Hepatocyte (in vitro differentiated cells): ENCODE measurements at regions not wholly inside any gene's neighbourhood (a gene's known extent, or its start where the extent isn't known, plus 50 kb on each side); places are given as distances from the start of the nearest gene placed in this dataset.

Source experiments
- DNase-seq: peaks from one replicate; pipeline ENCODE4 v3.0.0-alpha.2; 2016; ENCODE audit warnings: low spot score
- H2AFZ ChIP-seq: fragments of 200-600 bp; sonication (generic); 2 replicates; pipeline ENCODE4 v1.6.0; 2016; ENCODE audit warnings: antibody characterized with exemption, mild to moderate bottlenecking
- H3K27ac ChIP-seq: fragments of 200-600 bp; sonication (generic); 2 replicates; pipeline ENCODE4 v1.5.1; 2016; ENCODE audit warnings: mild to moderate bottlenecking
- H3K27me3 ChIP-seq: fragments of 200-600 bp; sonication (generic); 2 replicates; pipeline ENCODE4 v1.6.1; 2016
- H3K36me3 ChIP-seq: fragments of 200-600 bp; sonication (generic); replicated peaks from 2 replicates; pipeline ENCODE4 v1.5.1; 2016; ENCODE audit warnings: low read depth; ENCODE audit not compliant: insufficient read depth
- H3K4me1 ChIP-seq: fragments of 200-600 bp; sonication (generic); 2 replicates; pipeline ENCODE4 v1.5.1; 2016; ENCODE audit warnings: mild to moderate bottlenecking, moderate library complexity; ENCODE audit not compliant: insufficient read depth
- H3K4me2 ChIP-seq: fragments of 200-600 bp; sonication (generic); 2 replicates; pipeline ENCODE4 v1.6.0; 2016
- H3K4me3 ChIP-seq: fragments of 200-600 bp; sonication (generic); 2 replicates; pipeline ENCODE4 v1.5.1; 2016; ENCODE audit warnings: mild to moderate bottlenecking
- H3K79me2 ChIP-seq: fragments of 200-600 bp; sonication (generic); 2 replicates; pipeline ENCODE4 v1.6.0; 2017; ENCODE audit warnings: mild to moderate bottlenecking
- H3K9me2 ChIP-seq: fragments of 200-600 bp; sonication (generic); replicated peaks from 2 replicates; pipeline ENCODE4 v1.6.0; 2017; ENCODE audit warnings: mild to moderate bottlenecking; ENCODE audit not compliant: insufficient read depth
- H3K9me3 ChIP-seq: fragments of 200-600 bp; sonication (generic); 2 replicates; pipeline ENCODE4 v1.5.1; 2016; ENCODE audit warnings: low read depth, mild to moderate bottlenecking
- H4K20me1 ChIP-seq: fragments of 200-600 bp; sonication (generic); 2 replicates; pipeline ENCODE4 v1.6.0; 2016; ENCODE audit warnings: mild to moderate bottlenecking; ENCODE audit not compliant: insufficient read depth, poor library complexity, severe bottlenecking
- EZH2 ChIP-seq: fragments of 200-600 bp; sonication (generic); IDR thresholded peaks from 2 replicates; pipeline ENCODE4 v1.6.1; 2016; ENCODE audit warnings: antibody characterized with exemption, mild to moderate bottlenecking, borderline replicate concordance
- EZH2phosphoT487 ChIP-seq: fragments of 200-600 bp; sonication (generic); IDR thresholded peaks from one replicate; pipeline ENCODE4 v1.6.1; 2018; ENCODE audit warnings: antibody characterized with exemption, mild to moderate bottlenecking, low read depth, moderate library complexity; ENCODE audit not compliant: unreplicated experiment, severe bottlenecking
- WGBS: methylation state at CpG from one replicate; pipeline ENCODE4 v1.1.6; 2016; ENCODE audit warnings: low lambda C conversion rate; ENCODE audit errors: missing lambda C conversion rate; 5-methylcytosine and 5-hydroxymethylcytosine counted together
- TF ChIP-seq, protein P1 (sequence below): fragments of 200-600 bp; sonication (generic); IDR thresholded peaks from 2 replicates; pipeline ENCODE4 v1.5.1; 2016; ENCODE audit warnings: antibody characterized with exemption, mild to moderate bottlenecking; ENCODE audit not compliant: poor library complexity

GRCh38 chr2:41829052-41829451, 218.8 kb upstream of the PKDCC start:
- no peak overlapping the region for H3K4me3 ChIP-seq
- H2AFZ ChIP-seq: no peak overlapping the region
- no peaks in the 10 kb centered on the region for H3K9me3 ChIP-seq
- no peak for DNase-seq
- no peaks in the 10 kb centered on the region for H3K9me2 ChIP-seq
- H3K27me3 ChIP-seq: no peaks in the 10 kb centered on the region
- H3K4me2 ChIP-seq: no peak overlapping the region
- no peak overlapping the region for H3K27ac ChIP-seq
- 59% methylated on average over 1 of the region's 1 CpG for WGBS
- H4K20me1 ChIP-seq: no peaks in the 10 kb centered on the region
- peaks cover 11% of the 10 kb centered on the region for H3K4me1 ChIP-seq
- no peaks in the 10 kb centered on the region for H3K79me2 ChIP-seq
- H3K36me3 ChIP-seq: no peaks in the 10 kb centered on the region
- TF ChIP-seq, protein P1, sequence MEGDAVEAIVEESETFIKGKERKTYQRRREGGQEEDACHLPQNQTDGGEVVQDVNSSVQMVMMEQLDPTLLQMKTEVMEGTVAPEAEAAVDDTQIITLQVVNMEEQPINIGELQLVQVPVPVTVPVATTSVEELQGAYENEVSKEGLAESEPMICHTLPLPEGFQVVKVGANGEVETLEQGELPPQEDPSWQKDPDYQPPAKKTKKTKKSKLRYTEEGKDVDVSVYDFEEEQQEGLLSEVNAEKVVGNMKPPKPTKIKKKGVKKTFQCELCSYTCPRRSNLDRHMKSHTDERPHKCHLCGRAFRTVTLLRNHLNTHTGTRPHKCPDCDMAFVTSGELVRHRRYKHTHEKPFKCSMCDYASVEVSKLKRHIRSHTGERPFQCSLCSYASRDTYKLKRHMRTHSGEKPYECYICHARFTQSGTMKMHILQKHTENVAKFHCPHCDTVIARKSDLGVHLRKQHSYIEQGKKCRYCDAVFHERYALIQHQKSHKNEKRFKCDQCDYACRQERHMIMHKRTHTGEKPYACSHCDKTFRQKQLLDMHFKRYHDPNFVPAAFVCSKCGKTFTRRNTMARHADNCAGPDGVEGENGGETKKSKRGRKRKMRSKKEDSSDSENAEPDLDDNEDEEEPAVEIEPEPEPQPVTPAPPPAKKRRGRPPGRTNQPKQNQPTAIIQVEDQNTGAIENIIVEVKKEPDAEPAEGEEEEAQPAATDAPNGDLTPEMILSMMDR: no peak
- no peak for TF ChIP-seq EZH2
- no peak for TF ChIP-seq EZH2phosphoT487

DNA sequence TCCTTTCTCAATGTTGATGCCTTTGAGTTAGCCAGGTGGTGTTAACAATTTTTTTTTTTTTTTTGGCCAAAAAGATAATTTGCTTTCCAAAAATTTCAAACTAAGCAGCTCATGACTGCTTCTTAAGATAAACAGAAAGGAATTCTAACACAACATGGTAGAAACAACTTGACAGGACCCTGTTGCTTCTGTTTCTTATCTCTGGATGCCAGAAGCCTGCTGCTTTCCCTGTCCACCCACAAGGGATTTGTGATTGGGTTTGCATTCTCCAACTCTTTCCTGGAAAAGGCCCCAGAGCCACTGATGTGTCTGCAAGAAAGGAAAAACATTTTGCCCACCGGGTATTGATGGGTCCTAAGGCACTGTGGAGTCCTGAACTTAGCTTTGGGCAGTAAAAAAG, 217.2 kb upstream of the PKDCC start:
- Histone ChIP-seq H3K9me3 (no peaks in the 10 kb centered on the region), H3K27me3 (no peaks in the 10 kb centered on the region), H3K4me1 (peaks cover 11% of the 10 kb centered on the region), H2AFZ (no peak overlapping the region), H3K79me2 (no peaks in the 10 kb centered on the region), H3K36me3 (no peaks in the 10 kb centered on the region), H3K4me3 (no peak overlapping the region), H3K9me2 (no peaks in the 10 kb centered on the region), H4K20me1 (no peaks in the 10 kb centered on the region), H3K27ac (no peak overlapping the region), H3K4me2 (no peak overlapping the region)
- no peak for DNase-seq
- TF ChIP-seq EZH2 (no peak), EZH2phosphoT487 (no peak)
- TF ChIP-seq, protein P1: no peak
- 13% methylated on average over 1 of the region's 1 CpG for WGBS

- Histone ChIP-seq H3K36me3 (no peaks in the 10 kb centered on the region), H3K27me3 (no peaks in the 10 kb centered on the region), H3K4me1 (no peaks in the 10 kb centered on the region), H3K9me2 (no peaks in the 10 kb centered on the region), H3K27ac (no peak overlapping the region), H2AFZ (no peak overlapping the region), H3K9me3 (no peaks in the 10 kb centered on the region), H3K79me2 (no peaks in the 10 kb centered on the region), H3K4me2 (no peak overlapping the region), H3K4me3 (no peak overlapping the region), H4K20me1 (no peaks in the 10 kb centered on the region)
- no peak for DNase-seq
- WGBS: 85% methylated on average over 5 of the region's 5 CpGs
- no peak for TF ChIP-seq EZH2phosphoT487
- TF ChIP-seq, protein P1: no peak
- TF ChIP-seq EZH2: no peak
These were observed 215.6 kb upstream of the PKDCC start for GRCh38 chr2:41832218-41832617.

- DNase-seq: no peak
- TF ChIP-seq EZH2phosphoT487 (no peak), EZH2 (no peak)
- TF ChIP-seq, protein P1: no peak
- Histone ChIP-seq H2AFZ (no peak overlapping the region), H4K20me1 (no peaks in the 10 kb centered on the region), H3K9me2 (no peaks in the 10 kb centered on the region), H3K4me1 (no peaks in the 10 kb centered on the region), H3K27me3 (no peaks in the 10 kb centered on the region), H3K4me3 (no peak overlapping the region), H3K36me3 (no peaks in the 10 kb centered on the region), H3K79me2 (no peaks in the 10 kb centered on the region), H3K9me3 (no peaks in the 10 kb centered on the region), H3K4me2 (no peak overlapping the region), H3K27ac (no peak overlapping the region)
- WGBS: 74% methylated on average over 1 of the region's 1 CpG
These were observed 212.4 kb upstream of the PKDCC start for GRCh38 chr2:41835401-41835800.
